ENCODE measurements at regions not wholly inside any gene's neighbourhood (a gene's known extent, or its start where the extent isn't known, plus 50 kb on each side); places are given as distances from the start of the nearest gene placed in this dataset.

- DNase-seq = no peak
- Mint-ChIP-seq H3K36me3 (ENCODE audit: unreplicated experiment) (peaks cover 22% of the 10 kb centered on the region), H3K9me3 (ENCODE audit: unreplicated experiment) (no peaks in the 10 kb centered on the region), H3K4me1 (ENCODE audit: low read depth, unreplicated experiment) (no peaks in the 10 kb centered on the region), H3K27me3 (ENCODE audit: unreplicated experiment) (no peaks in the 10 kb centered on the region), H3K4me3 (ENCODE audit: unreplicated experiment) (no peak overlapping the region), H3K27ac (ENCODE audit: unreplicated experiment) (no peak overlapping the region)
- no peak for TF ChIP-seq CTCF (IDR thresholded peaks at IDR 0.05; ENCODE audit: partially characterized antibody, unreplicated experiment)
These were observed 996.7 kb upstream of the CELF2 start for GRCh38 chr10:10020945-10021344.

GRCh38 chr10:10032991-10033390 lies 984.7 kb upstream of the CELF2 start:
- Mint-ChIP-seq H3K27ac (ENCODE audit: unreplicated experiment) (no peak overlapping the region), H3K9me3 (ENCODE audit: unreplicated experiment) (no peaks in the 10 kb centered on the region), H3K4me3 (ENCODE audit: unreplicated experiment) (no peak overlapping the region), H3K36me3 (ENCODE audit: unreplicated experiment) (no peaks in the 10 kb centered on the region), H3K27me3 (ENCODE audit: unreplicated experiment) (no peaks in the 10 kb centered on the region), H3K4me1 (ENCODE audit: low read depth, unreplicated experiment) (no peaks in the 10 kb centered on the region)
- no peak for DNase-seq
- TF ChIP-seq CTCF (IDR thresholded peaks at IDR 0.05; ENCODE audit: partially characterized antibody, unreplicated experiment) = no peak

GRCh38 chr10:10038348-10038747 lies 979.3 kb upstream of the CELF2 start:
- Mint-ChIP-seq H3K36me3 (ENCODE audit: unreplicated experiment) (no peaks in the 10 kb centered on the region), H3K9me3 (ENCODE audit: unreplicated experiment) (no peaks in the 10 kb centered on the region), H3K4me1 (ENCODE audit: low read depth, unreplicated experiment) (peaks cover 7% of the 10 kb centered on the region), H3K4me3 (ENCODE audit: unreplicated experiment) (no peak overlapping the region), H3K27me3 (ENCODE audit: unreplicated experiment) (no peaks in the 10 kb centered on the region), H3K27ac (ENCODE audit: unreplicated experiment) (no peak overlapping the region)
- no peak for DNase-seq
- no peak for TF ChIP-seq CTCF (IDR thresholded peaks at IDR 0.05; ENCODE audit: partially characterized antibody, unreplicated experiment)

GRCh38 chr10:10039595-10039994 lies 978.1 kb upstream of the CELF2 start:
- Mint-ChIP-seq H3K36me3 (ENCODE audit: unreplicated experiment) (no peaks in the 10 kb centered on the region), H3K9me3 (ENCODE audit: unreplicated experiment) (peaks cover under 1% of the 10 kb centered on the region), H3K27me3 (ENCODE audit: unreplicated experiment) (peaks cover under 1% of the 10 kb centered on the region), H3K4me1 (ENCODE audit: low read depth, unreplicated experiment) (peaks cover 11% of the 10 kb centered on the region), H3K27ac (ENCODE audit: unreplicated experiment) (no peak overlapping the region), H3K4me3 (ENCODE audit: unreplicated experiment) (no peak overlapping the region)
- DNase-seq = no peak
- TF ChIP-seq CTCF (IDR thresholded peaks at IDR 0.05; ENCODE audit: partially characterized antibody, unreplicated experiment) = no peak

GRCh38 chr10:10043083-10043482 lies 974.6 kb upstream of the CELF2 start:
- H3K27me3 Mint-ChIP-seq (ENCODE audit: unreplicated experiment) = peaks cover 5% of the 10 kb centered on the region
- TF ChIP-seq CTCF (IDR thresholded peaks at IDR 0.05; ENCODE audit: partially characterized antibody, unreplicated experiment) = no peak
- no peak overlapping the region for H3K27ac Mint-ChIP-seq (ENCODE audit: unreplicated experiment)
- peaks cover 12% of the 10 kb centered on the region for H3K9me3 Mint-ChIP-seq (ENCODE audit: unreplicated experiment)
- H3K36me3 Mint-ChIP-seq (ENCODE audit: unreplicated experiment) = no peaks in the 10 kb centered on the region
- H3K4me1 Mint-ChIP-seq (ENCODE audit: low read depth, unreplicated experiment) = peaks cover 22% of the 10 kb centered on the region
- no peak for DNase-seq
- H3K4me3 Mint-ChIP-seq (ENCODE audit: unreplicated experiment) = no peak overlapping the region
